Pulmonary artery endothelial cell (primary cell): ENCODE measurements at regions not wholly inside any gene's neighbourhood (a gene's known extent, or its start where the extent isn't known, plus 50 kb on each side); places are given as distances from the start of the nearest gene placed in this dataset.
"Not testable (repeated sequence)": the region's sequence is repeated elsewhere in the genome, so short reads cannot be mapped to it uniquely, and the experiment has no call there.

Source experiments
- DNase-seq: peaks from one replicate; pipeline ENCODE4 v3.0.0-alpha.2; 2011; ENCODE audit warnings: low read depth, low spot score

DNA sequence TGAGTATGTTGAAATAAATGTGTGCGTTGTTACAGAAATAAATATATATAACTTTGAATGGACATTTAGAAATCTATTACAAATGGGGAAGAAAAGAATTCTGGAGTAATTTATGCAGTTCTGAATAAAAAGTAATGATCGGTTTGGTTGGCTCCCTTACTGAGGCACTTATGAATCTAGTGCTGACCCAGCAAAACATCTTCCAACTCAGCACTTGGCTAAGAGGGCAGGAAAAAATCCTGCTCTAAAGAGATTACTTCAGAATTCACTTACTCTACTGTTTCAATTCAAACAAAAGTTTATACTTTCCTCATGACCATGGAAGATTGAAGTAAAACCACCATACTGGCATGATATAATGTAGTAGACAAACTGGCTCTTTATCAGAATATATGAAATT is 123.9 kb upstream of the RXFP1 start:
- no peak for DNase-seq

DNA sequence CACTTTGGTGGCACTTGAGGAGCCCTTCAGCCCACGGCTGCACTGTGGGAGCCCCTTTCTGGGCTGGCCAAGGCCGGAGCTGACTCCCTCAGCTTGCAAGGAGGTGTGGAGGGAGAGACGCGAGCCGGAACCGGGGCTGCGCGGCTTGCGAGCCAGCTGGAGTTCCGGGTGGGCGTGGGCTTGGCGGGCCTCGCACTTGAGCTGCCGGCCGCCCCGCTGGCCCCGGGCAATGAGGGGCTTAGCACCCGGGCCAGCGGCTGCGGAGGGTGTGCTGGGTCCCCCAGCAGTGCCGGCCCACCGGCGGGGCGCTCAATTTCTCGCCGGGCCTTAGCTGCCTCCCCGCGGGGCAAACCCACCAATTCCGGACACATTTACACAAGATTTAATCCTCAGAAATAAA is 113.7 kb upstream of the RXFP1 start:
- not testable (repeated sequence) for DNase-seq

DNA sequence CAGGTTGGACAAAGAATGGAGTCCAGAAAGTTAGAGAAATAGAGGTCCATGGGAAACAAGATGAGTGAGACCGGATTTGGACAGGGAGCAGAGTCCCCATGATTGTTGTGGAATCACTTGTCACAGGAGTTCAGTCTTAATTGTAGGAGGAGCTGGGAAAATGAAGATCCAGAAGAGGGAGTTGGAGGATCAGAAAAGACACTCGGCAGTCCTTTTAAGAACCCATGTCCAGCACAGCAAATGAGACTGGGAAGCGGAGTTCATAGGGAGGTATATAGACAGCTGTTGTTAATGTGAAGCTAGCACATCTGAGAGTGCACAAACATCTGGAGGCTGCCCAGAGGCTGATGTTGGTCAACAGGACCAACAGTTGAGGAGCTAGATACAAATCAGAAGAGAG is 111.4 kb upstream of the RXFP1 start:
- DNase-seq, result no peak

DNA sequence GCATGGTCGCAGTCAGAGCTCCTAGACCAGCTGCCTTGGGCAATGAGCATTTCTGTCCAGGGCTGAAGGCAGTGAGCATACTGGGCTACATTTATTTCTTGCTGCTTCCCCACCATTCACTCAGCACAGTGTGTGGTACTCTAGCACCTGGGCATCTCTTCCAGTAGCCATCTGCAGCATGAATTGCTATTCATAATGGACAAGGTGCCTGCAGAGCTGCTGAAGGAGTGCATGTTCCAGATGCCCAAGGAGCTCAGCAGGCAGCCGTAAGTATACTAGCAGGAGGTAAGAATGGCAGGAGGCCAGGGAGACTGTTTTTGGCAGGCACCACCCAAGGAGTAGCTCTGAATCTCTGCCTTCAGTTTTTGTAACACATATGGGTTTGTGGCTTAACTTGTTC is 110.4 kb upstream of the RXFP1 start:
- DNase-seq, result no peak

DNA sequence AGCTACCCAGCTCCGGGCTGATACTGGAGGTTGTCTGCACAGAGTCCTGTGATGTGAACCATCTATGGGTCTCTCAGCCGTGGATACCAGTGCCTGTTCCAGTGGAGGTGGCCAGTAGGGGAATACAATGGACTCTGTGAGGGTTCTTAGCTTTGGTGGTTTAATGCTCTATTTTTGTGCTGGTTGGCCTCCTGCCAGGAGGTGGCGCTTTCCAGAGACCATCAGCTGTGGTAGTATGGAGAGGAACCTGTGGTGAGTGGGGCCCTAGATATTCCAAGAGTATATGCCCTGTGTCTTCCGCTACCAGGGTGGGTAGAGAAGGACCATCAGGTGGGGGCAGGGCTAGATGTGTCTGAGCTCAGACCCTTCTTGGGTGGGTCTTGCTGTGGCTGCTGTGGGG is 103.0 kb upstream of the RXFP1 start:
- not testable (repeated sequence) for DNase-seq

DNA sequence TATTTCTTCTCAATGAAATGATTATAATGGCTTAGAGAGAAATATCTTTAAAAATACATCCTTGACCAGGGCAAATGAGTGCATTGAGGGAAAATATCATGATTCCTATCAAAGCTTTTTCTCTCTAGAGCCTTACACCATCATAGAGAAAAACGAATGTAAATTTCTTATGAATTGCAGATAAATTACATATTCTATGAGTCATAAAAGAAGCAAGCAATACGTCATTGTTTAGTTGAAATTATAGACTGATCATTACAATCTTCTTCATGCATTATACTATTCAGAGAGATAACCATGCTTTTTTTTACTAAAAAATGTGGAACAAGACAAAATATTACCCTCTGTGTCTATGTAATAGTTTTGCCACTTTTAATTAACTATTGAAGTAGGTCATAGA is 100.9 kb upstream of the RXFP1 start:
- DNase-seq, result no peak

DNA sequence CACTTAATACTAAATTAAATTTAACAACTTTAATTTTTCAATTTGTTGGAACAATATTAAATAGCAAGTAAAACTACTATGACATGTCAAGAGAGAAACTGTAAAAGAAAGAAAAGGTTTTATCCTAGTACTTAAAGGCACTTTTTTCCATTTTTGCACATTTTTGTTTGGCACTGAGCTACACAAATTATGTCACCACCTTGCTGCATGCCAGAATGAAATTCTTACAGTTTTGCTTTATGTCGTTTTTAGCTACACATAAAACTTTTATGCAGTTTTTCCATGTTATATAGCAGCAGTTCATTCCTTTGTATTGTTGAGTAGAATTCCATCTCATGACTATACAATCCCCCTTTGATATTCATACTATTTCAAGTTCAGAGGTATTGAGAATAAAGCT is 99.1 kb upstream of the RXFP1 start:
- DNase-seq, result no peak

DNA sequence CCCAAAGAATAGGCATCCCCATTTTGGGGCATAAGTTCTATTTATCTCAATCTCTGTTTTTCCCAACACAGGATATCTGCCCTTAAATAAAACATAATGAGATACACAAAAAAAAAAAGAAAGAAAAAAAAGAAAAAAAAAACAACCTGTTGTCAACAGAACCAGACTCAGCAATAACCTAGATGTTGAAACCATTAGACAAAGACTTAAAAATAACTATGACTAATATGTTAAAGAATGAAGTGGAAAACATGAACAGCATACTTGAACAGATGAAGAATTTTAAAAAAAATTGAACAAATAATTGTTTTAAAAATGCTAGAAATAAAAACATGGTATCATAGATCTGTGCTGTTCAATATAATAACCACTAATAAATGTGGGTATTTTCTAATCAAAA is 93.4 kb upstream of the RXFP1 start:
- no peak for DNase-seq

DNA sequence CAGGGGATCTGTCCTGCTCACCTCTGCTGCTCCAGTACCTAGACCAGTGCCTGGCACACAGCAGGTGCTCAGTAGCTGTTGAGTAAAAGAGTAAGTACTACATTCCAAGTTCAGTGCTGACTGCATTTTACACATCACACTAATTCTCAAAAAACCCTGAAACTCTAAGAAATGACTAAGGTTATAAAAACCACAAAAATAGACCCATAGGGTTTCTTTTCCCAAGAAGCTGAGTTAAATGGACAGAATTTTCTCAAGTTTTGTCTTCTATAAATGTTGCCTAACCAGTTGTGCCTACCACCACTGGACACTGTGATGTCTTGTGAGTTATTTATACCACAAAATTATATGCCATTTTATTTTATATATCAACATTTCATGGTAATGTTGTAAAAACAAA is 78.9 kb upstream of the RXFP1 start:
- DNase-seq, result no peak

DNA sequence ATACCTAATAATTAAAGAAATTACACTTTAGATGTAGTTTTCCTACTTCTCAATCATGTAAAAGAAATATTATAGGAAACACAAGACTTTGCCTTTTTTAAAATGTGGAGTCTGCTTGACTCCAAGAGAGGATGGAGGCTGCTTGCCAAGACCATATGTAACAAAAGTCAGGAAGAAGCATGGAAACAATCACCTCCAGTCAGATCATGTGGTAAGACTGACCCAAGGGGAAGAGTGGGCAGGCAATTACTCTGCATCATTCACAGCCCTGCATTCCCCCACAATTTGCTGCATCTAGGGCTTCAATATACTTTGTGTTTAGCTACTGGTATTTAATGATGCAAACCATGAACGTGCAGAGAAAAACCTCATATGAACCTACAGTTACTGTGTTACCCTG is 78.0 kb upstream of the RXFP1 start:
- DNase-seq, result no peak

DNA sequence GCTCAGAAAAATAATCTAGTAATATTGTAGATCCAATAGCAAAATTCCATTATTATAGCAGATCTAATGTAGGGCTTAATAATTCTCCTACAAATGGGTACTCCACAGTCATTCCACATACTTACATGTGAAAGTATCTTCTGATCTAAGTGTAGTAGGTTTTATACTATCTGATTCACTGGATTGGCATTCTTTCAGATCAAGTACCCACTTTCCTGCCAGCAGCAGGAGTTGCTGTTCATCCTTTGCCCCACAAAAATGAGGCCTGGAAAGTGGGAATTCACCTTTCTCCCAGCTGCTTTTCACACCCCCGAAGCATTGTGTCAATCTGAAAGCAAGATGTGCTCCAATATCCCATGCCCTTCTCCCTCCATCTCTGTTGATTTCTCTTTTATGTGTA is 77.1 kb upstream of the RXFP1 start:
- DNase-seq, result no peak

DNA sequence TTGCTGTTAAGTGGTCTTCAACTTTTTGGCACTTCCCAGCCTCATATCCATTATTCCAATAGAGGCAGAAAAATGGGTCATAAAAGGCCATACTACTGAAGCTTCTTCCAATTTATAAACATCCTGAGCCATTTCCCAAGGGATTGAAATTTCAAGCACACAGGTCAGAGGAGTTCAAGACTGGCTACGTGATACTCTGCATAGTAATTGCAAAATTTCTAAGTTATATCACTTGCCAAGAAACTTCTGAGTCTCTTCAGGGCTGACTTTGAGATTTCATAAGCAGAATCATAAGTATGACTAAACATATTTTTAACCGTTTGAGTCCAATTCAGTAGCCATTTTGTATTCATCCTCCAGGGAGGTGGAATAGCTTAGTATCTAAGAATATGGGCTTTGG is 75.6 kb upstream of the RXFP1 start:
- DNase-seq, result no peak

DNA sequence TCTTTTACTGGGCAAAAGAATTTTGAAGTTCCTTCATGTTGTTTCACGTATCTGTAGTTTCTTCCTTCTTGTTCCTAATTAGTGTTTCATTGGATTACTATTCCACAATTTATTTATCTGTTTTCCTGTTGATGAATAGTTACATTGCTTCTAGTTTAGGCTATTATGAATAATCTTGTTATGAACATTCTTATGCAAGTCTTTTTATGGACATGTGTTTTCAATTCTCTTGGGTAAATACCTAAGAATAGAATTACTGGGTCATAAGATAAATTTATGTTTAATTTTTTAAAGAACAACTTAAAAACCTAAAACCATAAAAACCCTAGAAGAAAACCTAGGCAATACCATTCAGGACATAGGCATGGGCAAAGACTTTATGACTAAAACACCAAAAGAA is 70.9 kb upstream of the RXFP1 start:
- DNase-seq, result no peak

DNA sequence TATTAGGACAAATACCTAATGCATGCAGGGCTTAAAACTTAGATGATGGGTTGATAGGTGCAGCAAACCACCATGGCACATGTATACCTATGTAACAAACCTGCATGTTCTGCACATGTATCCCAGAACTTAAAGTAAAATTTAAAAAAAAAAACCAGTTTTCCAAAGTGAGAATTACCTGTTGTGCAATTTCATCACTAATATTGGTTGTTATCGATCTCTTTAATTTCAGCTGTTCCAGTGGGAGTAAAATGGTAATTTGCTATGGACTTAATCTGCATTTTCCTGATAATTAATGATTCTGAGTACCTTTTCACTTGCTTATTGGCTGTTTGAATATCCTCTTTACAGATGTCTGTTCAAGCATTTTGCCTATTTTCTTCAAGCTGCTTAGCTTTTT is 69.6 kb upstream of the RXFP1 start:
- DNase-seq, result not testable (repeated sequence)

DNA sequence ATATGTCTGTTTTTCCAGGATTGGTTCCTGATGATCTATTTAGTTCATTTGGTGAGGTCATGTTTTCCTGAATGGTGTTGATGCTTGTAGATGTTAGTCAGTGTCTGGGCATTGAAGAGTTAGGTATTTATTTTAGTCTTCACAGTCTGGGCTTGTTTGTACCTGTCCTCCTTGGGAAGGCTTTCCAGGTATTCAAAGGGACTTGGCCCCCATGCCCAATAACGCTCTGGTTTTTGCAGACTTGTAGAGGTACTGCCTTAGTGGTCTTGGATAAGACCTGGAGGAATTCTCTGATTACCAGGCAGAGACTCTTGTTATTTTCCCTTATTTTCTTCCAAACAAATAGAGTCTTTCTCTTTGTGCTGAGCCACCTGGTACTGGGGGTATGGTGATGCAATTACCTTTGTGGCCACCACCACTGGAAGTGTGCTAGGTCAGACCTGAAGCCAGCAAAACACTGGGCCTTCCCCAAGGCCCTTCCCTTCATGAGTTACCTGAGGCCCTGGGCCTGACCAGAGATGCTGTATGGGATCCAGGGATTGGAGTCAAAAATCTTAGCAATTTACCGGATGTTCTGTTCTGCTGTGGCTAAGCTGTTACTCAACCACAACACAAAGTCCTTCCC is 63.3 kb upstream of the RXFP1 start:
- no peak for DNase-seq

DNA sequence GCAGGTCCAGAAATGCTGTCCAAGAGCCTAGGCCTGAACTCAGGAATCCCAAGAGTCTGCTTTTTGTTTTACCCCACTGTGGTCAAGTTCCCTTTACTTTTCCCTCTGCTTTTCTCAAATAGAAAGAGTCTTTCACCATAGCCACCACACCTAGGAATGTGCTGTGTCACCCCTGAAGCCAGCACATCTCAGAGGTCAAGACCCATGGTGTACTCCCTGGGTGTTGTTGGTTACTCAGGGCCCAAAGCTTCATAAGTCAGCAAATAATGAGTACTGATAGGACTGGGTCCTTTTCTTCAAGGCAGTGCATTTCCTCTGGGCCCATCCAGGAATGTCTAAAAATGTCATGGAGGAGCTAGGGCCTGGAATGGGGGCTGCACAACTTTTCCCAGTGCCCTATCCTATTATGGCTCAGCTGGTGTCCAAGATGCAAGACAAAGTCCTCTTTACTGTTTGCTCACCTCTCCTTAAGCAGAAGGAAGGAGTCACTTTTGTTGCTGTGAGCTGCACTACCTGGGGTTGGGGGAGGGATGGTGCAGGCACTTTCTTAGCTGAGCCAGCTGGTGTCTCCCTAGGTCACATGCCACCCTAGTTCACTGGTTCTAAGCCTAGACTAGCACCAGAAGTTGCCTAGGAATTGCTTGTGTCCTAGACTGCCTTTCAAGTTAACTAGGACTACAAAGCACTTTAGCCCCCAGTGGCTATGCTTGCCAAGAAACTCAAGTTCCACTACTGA is 62.4 kb upstream of the RXFP1 start:
- no peak for DNase-seq

DNA sequence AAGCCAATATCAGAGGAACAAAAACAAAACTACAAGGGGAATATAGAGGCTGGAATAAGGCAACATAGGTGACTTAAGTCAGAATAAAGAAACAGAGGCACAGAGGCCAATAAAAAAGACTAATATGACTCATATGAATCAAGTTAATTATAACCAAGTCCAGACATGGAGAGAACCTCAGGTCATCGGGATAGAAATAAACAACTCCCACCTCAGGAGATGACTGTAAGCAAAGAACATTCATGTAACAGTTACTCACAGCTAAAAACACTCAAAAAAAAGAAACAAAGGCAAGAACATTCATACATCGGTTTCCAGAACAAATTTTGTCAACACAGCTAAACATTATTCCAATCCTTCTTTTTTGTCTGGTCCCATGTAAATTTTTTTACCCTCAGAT is 60.3 kb upstream of the RXFP1 start:
- DNase-seq, result no peak

DNA sequence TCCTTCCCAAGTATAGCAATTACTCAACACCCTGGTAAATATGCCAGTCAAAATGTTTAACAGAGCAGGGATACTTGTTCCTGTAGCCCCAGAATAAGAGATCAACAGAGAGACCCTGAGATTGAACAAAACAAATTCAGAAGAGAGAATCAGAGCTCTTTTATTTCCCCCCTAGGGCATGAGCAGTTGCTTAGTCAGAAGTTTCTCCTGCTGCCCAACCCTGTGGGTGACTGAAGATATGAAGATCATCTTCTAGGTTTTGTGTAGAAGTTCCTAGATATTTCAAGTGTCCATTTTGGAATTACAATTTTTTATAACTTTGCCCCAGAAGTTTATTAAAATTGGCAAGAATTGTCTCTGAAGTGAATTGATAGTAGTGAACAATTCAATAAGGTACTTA is 59.1 kb upstream of the RXFP1 start:
- no peak for DNase-seq
